Neural cell (in vitro differentiated cells): ENCODE measurements at regions not wholly inside any gene's neighbourhood (a gene's known extent, or its start where the extent isn't known, plus 50 kb on each side); places are given as distances from the start of the nearest gene placed in this dataset.

Experiments
- H2AFZ ChIP-seq: fragments of 200-600, 300-800 bp; sonication (generic), shearing (Covaris generic); 2 replicates; pipeline ENCODE4 v1.6.0; 2014; ENCODE audit warnings: low read depth, mild to moderate bottlenecking, antibody characterized with exemption, low read length, moderate library complexity
- H3F3A ChIP-seq: fragments of 200-600 bp; shearing (Covaris generic); 2 replicates; pipeline ENCODE4 v1.6.1; 2016; ENCODE audit warnings: mild to moderate bottlenecking, moderate library complexity, mixed read lengths, antibody characterized with exemption, low read length; ENCODE audit not compliant: insufficient read depth, poor library complexity, severe bottlenecking
- H3K27ac ChIP-seq: fragments of 200-600, 300-800 bp; sonication (generic), shearing (Covaris generic); 2 replicates; pipeline ENCODE4 v1.5.1; 2014; ENCODE audit warnings: mild to moderate bottlenecking, low read length, moderate library complexity
- H3K27me3 ChIP-seq: fragments of 300-800, 200-600 bp; sonication (generic), shearing (Covaris generic); 2 replicates; pipeline ENCODE4 v1.6.0; 2014; ENCODE audit warnings: mild to moderate bottlenecking, low read depth, low read length, moderate library complexity; ENCODE audit not compliant: insufficient read depth
- H3K36me3 ChIP-seq: fragments of 300-800, 200-600 bp; sonication (generic), shearing (Covaris generic); 2 replicates; pipeline ENCODE4 v1.5.1; 2014; ENCODE audit warnings: mild to moderate bottlenecking, antibody characterized with exemption, low read length, moderate library complexity; ENCODE audit not compliant: insufficient read depth
- H3K4me2 ChIP-seq: fragments of 300-800, 200-600 bp; sonication (generic), shearing (Covaris generic); 2 replicates; pipeline ENCODE4 v1.6.0; 2014; ENCODE audit warnings: mild to moderate bottlenecking, low read length
- H3K4me3 ChIP-seq: fragments of 300-800, 200-600 bp; sonication (generic), shearing (Covaris generic); 2 replicates; pipeline ENCODE4 v1.5.1; 2014; ENCODE audit warnings: mild to moderate bottlenecking, low read length, moderate library complexity
- H3K79me2 ChIP-seq: fragments of 200-600 bp; shearing (Covaris generic); replicated peaks from 2 replicates; pipeline ENCODE4 v1.6.0; 2014; ENCODE audit warnings: mild to moderate bottlenecking, low read length, moderate library complexity; ENCODE audit not compliant: insufficient read depth
- H3K9ac ChIP-seq: fragments of 300-800, 200-600 bp; sonication (generic), shearing (Covaris generic); 2 replicates; pipeline ENCODE4 v1.6.1; 2016; ENCODE audit warnings: mild to moderate bottlenecking, low read length, mixed read lengths
- H3K9me2 ChIP-seq: fragments of 200-600 bp; shearing (Covaris generic); 2 replicates; pipeline ENCODE4 v1.6.1; 2016; ENCODE audit warnings: mild to moderate bottlenecking, low read length, mixed read lengths; ENCODE audit not compliant: insufficient read depth
- H3K9me3 ChIP-seq: fragments of 200-600, 300-800 bp; sonication (generic), shearing (Covaris generic); 2 replicates; pipeline ENCODE4 v1.6.1; 2016; ENCODE audit warnings: mild to moderate bottlenecking, mixed run types, low read length, moderate library complexity, mixed read lengths
- H4K20me1 ChIP-seq: fragments of 200-600 bp; shearing (Covaris generic); 2 replicates; pipeline ENCODE4 v1.6.1; 2016; ENCODE audit warnings: mild to moderate bottlenecking, mixed run types; ENCODE audit not compliant: insufficient read depth
- EP300 ChIP-seq: fragments of 450-650 bp; conservative IDR thresholded peaks from 2 replicates; pipeline ENCODE4 v1.6.1; 2014; ENCODE audit warnings: antibody characterized with exemption, mild to moderate bottlenecking, moderate library complexity; ENCODE audit not compliant: poor library complexity, severe bottlenecking
- EZH2 ChIP-seq: fragments of 200-600, 300-800 bp; shearing (Covaris generic), sonication (generic); IDR thresholded peaks from 2 replicates; pipeline ENCODE4 v1.6.1; 2014; ENCODE audit warnings: antibody characterized with exemption, low read length, borderline replicate concordance, mild to moderate bottlenecking; ENCODE audit not compliant: insufficient read depth, poor library complexity, severe bottlenecking
- MXI1 ChIP-seq: fragments of 450-650 bp; conservative IDR thresholded peaks from 2 replicates; pipeline ENCODE4 v1.6.1; 2014; ENCODE audit warnings: antibody characterized with exemption, mild to moderate bottlenecking; ENCODE audit not compliant: poor library complexity, severe bottlenecking
- POLR2AphosphoS5 ChIP-seq: IDR thresholded peaks from 2 replicates; pipeline ENCODE4 v1.6.1; 2012
- RAD21 ChIP-seq: fragments of 450-650 bp; conservative IDR thresholded peaks from 2 replicates; pipeline ENCODE4 v1.6.1; 2014; ENCODE audit warnings: antibody characterized with exemption, mild to moderate bottlenecking, moderate library complexity
- SMC3 ChIP-seq: fragments of 450-650 bp; conservative IDR thresholded peaks from 2 replicates; pipeline ENCODE4 v1.6.1; 2014; ENCODE audit warnings: antibody characterized with exemption, mild to moderate bottlenecking, moderate library complexity; ENCODE audit not compliant: poor library complexity
- TAF1 ChIP-seq: IDR thresholded peaks from 2 replicates; pipeline ENCODE4 v1.6.1; 2012; ENCODE audit warnings: low read depth
- TF ChIP-seq, protein P1 (sequence below): IDR thresholded peaks from 2 replicates; pipeline ENCODE4 v1.6.1; 2012; ENCODE audit warnings: borderline replicate concordance
- TF ChIP-seq, protein P2 (sequence below): fragments of 450-650 bp; IDR thresholded peaks from 2 replicates; pipeline ENCODE4 v1.5.1; 2014; ENCODE audit warnings: antibody characterized with exemption, mild to moderate bottlenecking, moderate library complexity; ENCODE audit not compliant: poor library complexity, severe bottlenecking

DNA sequence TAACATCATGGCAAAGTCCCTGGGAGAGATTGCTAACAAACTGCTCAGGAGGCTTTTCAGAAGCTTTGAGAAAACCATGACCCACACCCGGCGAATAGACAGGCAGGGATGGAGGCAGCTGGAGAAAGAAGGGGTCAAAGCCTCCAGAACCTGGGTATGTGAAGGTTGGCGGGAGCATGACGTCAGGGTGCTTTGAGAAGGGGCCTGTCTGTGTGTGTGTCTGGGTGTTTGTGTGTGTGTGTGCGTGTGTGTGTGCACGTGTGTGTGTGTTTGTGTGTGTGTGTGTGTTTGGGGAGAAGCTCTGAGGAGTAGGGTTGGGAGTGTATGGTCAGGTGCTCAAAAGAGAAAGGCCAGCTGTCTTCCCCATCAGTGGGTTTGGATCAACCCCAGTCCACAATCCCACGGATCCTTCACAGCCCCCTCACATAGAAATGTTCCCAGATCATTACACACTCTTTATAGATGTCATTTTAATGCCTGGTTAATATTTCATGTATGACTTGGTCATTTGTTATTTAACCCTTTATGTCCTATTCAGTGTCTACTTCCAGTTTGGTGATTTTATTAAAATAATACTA is 254.1 kb upstream of the SMIM21 start:
- Histone ChIP-seq H3K9ac (no peak overlapping the region), H3K4me3 (no peak overlapping the region), H3K36me3 (no peaks in the 10 kb centered on the region), H3F3A (no peaks in the 10 kb centered on the region), H2AFZ (no peak overlapping the region), H3K79me2 (no peaks in the 10 kb centered on the region), H3K9me3 (no peaks in the 10 kb centered on the region), H3K4me2 (no peak overlapping the region), H3K9me2 (no peaks in the 10 kb centered on the region), H3K27ac (no peak overlapping the region), H3K27me3 (no peaks in the 10 kb centered on the region), H4K20me1 (no peaks in the 10 kb centered on the region)
- no peak for TF ChIP-seq RAD21
- no peak for TF ChIP-seq EP300
- TF ChIP-seq TAF1, result no peak
- TF ChIP-seq, protein P1, sequence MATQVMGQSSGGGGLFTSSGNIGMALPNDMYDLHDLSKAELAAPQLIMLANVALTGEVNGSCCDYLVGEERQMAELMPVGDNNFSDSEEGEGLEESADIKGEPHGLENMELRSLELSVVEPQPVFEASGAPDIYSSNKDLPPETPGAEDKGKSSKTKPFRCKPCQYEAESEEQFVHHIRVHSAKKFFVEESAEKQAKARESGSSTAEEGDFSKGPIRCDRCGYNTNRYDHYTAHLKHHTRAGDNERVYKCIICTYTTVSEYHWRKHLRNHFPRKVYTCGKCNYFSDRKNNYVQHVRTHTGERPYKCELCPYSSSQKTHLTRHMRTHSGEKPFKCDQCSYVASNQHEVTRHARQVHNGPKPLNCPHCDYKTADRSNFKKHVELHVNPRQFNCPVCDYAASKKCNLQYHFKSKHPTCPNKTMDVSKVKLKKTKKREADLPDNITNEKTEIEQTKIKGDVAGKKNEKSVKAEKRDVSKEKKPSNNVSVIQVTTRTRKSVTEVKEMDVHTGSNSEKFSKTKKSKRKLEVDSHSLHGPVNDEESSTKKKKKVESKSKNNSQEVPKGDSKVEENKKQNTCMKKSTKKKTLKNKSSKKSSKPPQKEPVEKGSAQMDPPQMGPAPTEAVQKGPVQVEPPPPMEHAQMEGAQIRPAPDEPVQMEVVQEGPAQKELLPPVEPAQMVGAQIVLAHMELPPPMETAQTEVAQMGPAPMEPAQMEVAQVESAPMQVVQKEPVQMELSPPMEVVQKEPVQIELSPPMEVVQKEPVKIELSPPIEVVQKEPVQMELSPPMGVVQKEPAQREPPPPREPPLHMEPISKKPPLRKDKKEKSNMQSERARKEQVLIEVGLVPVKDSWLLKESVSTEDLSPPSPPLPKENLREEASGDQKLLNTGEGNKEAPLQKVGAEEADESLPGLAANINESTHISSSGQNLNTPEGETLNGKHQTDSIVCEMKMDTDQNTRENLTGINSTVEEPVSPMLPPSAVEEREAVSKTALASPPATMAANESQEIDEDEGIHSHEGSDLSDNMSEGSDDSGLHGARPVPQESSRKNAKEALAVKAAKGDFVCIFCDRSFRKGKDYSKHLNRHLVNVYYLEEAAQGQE, result no peak
- no peak for TF ChIP-seq MXI1
- no peak for TF ChIP-seq POLR2AphosphoS5
- TF ChIP-seq, protein P2, sequence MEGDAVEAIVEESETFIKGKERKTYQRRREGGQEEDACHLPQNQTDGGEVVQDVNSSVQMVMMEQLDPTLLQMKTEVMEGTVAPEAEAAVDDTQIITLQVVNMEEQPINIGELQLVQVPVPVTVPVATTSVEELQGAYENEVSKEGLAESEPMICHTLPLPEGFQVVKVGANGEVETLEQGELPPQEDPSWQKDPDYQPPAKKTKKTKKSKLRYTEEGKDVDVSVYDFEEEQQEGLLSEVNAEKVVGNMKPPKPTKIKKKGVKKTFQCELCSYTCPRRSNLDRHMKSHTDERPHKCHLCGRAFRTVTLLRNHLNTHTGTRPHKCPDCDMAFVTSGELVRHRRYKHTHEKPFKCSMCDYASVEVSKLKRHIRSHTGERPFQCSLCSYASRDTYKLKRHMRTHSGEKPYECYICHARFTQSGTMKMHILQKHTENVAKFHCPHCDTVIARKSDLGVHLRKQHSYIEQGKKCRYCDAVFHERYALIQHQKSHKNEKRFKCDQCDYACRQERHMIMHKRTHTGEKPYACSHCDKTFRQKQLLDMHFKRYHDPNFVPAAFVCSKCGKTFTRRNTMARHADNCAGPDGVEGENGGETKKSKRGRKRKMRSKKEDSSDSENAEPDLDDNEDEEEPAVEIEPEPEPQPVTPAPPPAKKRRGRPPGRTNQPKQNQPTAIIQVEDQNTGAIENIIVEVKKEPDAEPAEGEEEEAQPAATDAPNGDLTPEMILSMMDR, result no peak
- TF ChIP-seq SMC3, result no peak
- no peak for TF ChIP-seq EZH2

DNA sequence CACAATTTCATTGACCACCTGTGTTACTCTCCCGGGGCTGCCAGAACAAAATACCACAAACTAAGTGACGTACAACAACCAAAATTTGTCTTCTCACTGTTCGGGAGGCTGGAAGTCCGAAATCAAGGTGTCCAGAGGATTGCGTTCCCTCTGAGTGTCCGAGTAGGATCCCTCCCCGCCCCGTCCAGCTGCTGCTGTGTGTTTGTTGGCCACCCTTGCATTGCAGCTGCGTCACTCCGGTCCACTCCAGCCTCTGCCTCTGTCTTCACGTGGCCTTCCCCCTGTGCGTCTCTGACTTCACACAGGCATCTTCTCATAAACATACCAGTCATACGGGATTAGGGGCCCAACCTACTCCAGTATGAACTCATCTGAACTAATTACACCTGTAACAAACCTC is 251.8 kb upstream of the SMIM21 start:
- no peaks in the 10 kb centered on the region for H3K9me3 ChIP-seq
- no peaks in the 10 kb centered on the region for H3K36me3 ChIP-seq
- no peak overlapping the region for H2AFZ ChIP-seq
- no peaks in the 10 kb centered on the region for H3F3A ChIP-seq
- no peak overlapping the region for H3K4me2 ChIP-seq
- no peak overlapping the region for H3K27ac ChIP-seq
- H3K9ac ChIP-seq, result no peak overlapping the region
- no peaks in the 10 kb centered on the region for H4K20me1 ChIP-seq
- H3K4me3 ChIP-seq, result no peak overlapping the region
- no peaks in the 10 kb centered on the region for H3K79me2 ChIP-seq
- TF ChIP-seq RAD21 (no peak), POLR2AphosphoS5 (no peak), EZH2 (no peak), EP300 (no peak), MXI1 (no peak), SMC3 (no peak)
- TF ChIP-seq, protein P2, result no peak
- TF ChIP-seq, protein P1, result no peak
- no peaks in the 10 kb centered on the region for H3K27me3 ChIP-seq
- H3K9me2 ChIP-seq, result no peaks in the 10 kb centered on the region
